ENCODE measurements at regions not wholly inside any gene's neighbourhood (a gene's known extent, or its start where the extent isn't known, plus 50 kb on each side); places are given as distances from the start of the nearest gene placed in this dataset.

GRCh38 chr6:241336-241865, 50.9 kb upstream of the DUSP22 start:
- no TSS peak for BruUV-seq (replicated peaks)
- CTCF ChIA-PET = no interaction called here
- no peak overlapping the region for H3K4me3 ChIP-seq (ENCODE audit: low read depth, low read length, poor library complexity, severe bottlenecking)
- no peaks in the 10 kb centered on the region for H3K4me1 ChIP-seq (ENCODE audit: insufficient read depth, low read length, poor library complexity, severe bottlenecking)
- H3K27ac ChIP-seq (ENCODE audit: low read depth, low read length, poor library complexity, severe bottlenecking) = no peak overlapping the region
- no peaks in the 10 kb centered on the region for H3K36me3 ChIP-seq (ENCODE audit: insufficient read depth, low read length, poor library complexity, severe bottlenecking)
- no peak for DNase-seq (ENCODE audit: low spot score)
- POLR2A ChIA-PET (ENCODE audit: low non-redundant PET) = no interaction called here
- intact Hi-C loops (cut with micrococcal nuclease; ENCODE audit: unreplicated experiment) = no loop called here
- peaks cover 3% of the 10 kb centered on the region for H3K27me3 ChIP-seq (replicated peaks; ENCODE audit: insufficient read depth, low read depth, low read length, poor library complexity)
- TF ChIP-seq CTCF (conservative IDR thresholded peaks at IDR 0.05; ENCODE audit: low read depth, low read length) = no peak
- H3K9me3 ChIP-seq (ENCODE audit: low read depth, low read length, poor library complexity, severe bottlenecking) = no peaks in the 10 kb centered on the region

All from A673 (cell line).